ENCODE measurements at regions not wholly inside any gene's neighbourhood (a gene's known extent, or its start where the extent isn't known, plus 50 kb on each side); places are given as distances from the start of the nearest gene placed in this dataset.

DNA sequence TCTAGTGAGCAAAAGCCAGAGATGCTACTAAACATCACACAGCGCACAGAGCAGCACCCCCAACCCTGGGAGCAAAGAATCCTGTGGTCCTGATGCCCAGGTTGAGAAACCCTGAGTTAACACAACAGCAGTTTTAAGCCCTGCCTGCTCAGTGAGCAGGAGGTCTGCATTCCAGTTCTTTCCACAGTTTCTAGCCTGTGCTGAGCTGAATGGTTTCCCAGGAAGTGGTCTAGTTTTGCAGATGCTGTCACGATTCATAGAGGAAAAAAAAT lies 171.1 kb upstream of the PROK2 start:
- Mint-ChIP-seq H3K36me3 (ENCODE audit: low read depth) (no peaks in the 10 kb centered on the region), H3K27ac (no peak overlapping the region), H3K4me3 (no peak overlapping the region), H3K4me1 (peaks cover 22% of the 10 kb centered on the region), H3K9me3 (no peaks in the 10 kb centered on the region), H3K27me3 (ENCODE audit: low read depth, poor library complexity) (peaks cover 11% of the 10 kb centered on the region)
- TF ChIP-seq, protein P1, sequence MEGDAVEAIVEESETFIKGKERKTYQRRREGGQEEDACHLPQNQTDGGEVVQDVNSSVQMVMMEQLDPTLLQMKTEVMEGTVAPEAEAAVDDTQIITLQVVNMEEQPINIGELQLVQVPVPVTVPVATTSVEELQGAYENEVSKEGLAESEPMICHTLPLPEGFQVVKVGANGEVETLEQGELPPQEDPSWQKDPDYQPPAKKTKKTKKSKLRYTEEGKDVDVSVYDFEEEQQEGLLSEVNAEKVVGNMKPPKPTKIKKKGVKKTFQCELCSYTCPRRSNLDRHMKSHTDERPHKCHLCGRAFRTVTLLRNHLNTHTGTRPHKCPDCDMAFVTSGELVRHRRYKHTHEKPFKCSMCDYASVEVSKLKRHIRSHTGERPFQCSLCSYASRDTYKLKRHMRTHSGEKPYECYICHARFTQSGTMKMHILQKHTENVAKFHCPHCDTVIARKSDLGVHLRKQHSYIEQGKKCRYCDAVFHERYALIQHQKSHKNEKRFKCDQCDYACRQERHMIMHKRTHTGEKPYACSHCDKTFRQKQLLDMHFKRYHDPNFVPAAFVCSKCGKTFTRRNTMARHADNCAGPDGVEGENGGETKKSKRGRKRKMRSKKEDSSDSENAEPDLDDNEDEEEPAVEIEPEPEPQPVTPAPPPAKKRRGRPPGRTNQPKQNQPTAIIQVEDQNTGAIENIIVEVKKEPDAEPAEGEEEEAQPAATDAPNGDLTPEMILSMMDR (IDR thresholded peaks at IDR 0.05) = no peak
- DNase-seq = no peak

DNA sequence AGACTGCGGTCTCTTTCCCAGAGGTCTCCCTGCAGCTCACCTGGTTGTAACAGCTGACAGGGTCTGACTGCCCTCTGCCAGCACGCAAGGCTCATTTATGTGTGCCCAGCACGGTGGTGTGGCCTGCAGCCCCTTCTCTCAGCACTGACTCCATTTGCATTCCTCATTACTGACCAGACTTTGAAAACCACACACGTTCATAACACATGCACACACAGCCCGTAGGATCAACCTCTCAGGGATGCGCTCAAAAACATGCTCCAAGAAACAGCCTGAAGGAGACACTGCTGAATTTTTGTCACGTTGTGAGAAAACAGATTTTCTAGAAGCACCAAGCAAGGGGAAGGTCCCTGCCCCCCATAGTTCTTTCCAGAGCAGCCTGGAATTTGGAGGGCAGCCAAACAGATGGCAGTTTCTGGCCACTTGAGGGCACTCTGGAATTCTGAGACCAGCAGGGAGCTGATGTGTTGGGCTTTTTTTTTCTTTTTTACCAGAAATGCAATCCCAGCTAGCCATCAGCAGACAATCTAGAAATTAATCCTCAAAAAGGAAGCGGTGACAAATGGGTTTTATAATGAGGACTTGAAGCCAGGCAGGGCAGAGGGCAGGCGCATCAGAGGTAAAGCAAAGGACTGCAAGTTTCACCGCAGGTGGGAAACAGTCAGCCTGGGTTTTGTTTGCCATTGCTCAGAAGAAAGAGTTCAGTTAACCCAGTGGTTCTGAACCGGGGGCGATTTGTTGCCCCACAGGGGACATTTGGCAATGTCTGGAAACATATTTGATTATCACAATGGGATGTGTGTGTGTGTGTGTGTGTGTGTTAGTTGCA lies 170.5 kb upstream of the PROK2 start:
- peaks cover 10% of the 10 kb centered on the region for H3K27me3 Mint-ChIP-seq (ENCODE audit: low read depth, poor library complexity)
- DNase-seq = peak; percentile 61
- no peak overlapping the region for H3K4me3 Mint-ChIP-seq
- peaks cover 26% of the 10 kb centered on the region for H3K4me1 Mint-ChIP-seq
- H3K27ac Mint-ChIP-seq = no peak overlapping the region
- TF ChIP-seq, protein P1 (IDR thresholded peaks at IDR 0.05) = peak; percentile 68
- no peaks in the 10 kb centered on the region for H3K36me3 Mint-ChIP-seq (ENCODE audit: low read depth)
- H3K9me3 Mint-ChIP-seq = no peaks in the 10 kb centered on the region

DNA sequence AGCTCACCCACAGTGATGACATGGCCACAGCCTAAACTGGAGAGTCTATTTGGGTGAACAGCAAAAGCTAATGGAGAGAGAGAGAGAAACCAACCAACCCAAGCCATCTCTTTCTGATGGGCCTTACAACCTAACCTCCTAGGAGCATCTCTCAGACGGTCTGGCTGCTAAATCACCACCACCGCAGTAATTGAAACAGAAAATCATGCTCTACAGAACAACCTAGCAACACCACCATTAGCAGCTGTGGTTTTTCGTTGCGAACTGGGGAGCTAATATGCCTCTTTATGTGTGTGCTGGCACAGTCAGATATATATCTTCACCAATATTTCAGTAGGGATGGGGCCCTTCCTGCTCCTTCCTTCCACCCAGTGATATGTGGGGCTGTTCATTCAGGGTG lies 166.9 kb upstream of the PROK2 start:
- TF ChIP-seq, protein P1 (IDR thresholded peaks at IDR 0.05) = no peak
- Mint-ChIP-seq H3K36me3 (ENCODE audit: low read depth) (no peaks in the 10 kb centered on the region), H3K4me3 (no peak overlapping the region), H3K27ac (no peak overlapping the region), H3K27me3 (ENCODE audit: low read depth, poor library complexity) (peaks cover 15% of the 10 kb centered on the region), H3K9me3 (no peaks in the 10 kb centered on the region), H3K4me1 (peaks cover 37% of the 10 kb centered on the region)
- DNase-seq = no peak

DNA sequence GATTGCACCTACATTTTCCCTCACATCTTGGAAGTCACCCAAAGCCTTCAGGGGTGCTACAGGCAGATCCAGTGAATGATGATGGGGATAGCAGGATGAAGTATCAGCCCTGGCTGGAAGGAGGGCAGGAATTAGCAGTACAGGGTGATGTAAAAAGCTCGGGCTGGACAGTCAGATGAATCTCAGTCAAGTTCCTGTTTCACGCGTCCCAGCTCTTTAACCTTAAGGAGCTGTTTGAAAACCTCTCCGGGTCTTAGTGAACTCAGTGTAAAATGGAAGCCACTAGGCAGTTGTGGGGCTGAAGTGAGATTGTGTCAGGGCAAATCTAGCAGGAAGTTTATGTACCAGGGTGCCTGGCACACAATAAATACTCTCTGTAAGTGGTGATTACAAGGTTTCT lies 166.4 kb upstream of the PROK2 start:
- H3K36me3 Mint-ChIP-seq (ENCODE audit: low read depth) = no peaks in the 10 kb centered on the region
- H3K4me1 Mint-ChIP-seq = peaks cover 37% of the 10 kb centered on the region
- DNase-seq = no peak
- H3K27ac Mint-ChIP-seq = no peak overlapping the region
- H3K9me3 Mint-ChIP-seq = no peaks in the 10 kb centered on the region
- peaks cover 18% of the 10 kb centered on the region for H3K27me3 Mint-ChIP-seq (ENCODE audit: low read depth, poor library complexity)
- H3K4me3 Mint-ChIP-seq = no peak overlapping the region
- TF ChIP-seq, protein P1 (IDR thresholded peaks at IDR 0.05) = no peak

DNA sequence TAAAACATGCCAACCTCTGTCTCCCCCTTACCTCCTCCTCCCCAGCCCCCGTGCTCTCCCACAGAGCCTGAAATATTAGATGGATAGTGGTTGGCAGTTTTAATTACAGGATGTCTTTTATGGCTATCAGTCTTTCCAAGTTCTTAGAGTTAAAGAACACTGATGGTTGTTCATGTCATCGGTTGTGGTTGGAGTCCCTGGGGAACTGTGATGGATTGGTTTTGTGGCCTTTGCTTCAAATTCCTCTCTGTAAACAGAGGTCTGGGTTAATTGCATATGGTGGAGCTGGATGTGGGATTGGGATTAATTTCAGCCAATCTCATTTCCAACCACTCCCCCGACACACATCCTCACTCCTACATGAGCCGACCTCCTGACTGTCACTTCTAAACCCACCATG lies 164.5 kb upstream of the PROK2 start:
- TF ChIP-seq, protein P1 (IDR thresholded peaks at IDR 0.05) = no peak

DNA sequence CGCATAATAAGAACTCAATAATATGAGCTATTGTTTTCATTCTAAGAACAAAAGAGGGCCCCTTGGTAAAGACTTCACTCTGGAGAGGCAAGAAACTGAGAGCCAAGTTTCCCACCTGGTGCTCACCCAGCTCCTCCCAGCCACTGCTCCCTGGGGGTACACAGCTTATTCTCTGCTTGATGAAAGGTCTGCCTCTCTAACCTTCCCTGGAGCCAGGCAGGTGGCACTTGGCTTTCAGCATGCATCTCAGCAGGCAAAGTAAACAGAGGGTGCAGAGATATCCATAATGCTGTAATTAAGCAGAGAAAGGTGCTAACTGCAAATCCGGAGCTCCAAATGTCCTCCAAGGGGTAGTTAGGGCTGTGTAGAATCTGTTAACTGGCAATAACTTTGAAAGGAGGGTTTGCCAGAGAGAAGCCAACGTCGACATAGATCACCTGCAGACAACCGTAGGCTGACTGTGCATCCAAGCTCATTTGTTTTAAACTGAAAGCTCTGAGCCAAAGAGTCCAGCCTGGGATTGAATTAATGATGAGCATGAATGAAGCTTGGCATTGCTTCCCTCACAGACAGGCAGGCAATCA lies 159.6 kb upstream of the PROK2 start:
- H3K9me3 Mint-ChIP-seq = no peaks in the 10 kb centered on the region
- H3K4me1 Mint-ChIP-seq = peaks cover 26% of the 10 kb centered on the region
- no peak overlapping the region for H3K4me3 Mint-ChIP-seq
- H3K27me3 Mint-ChIP-seq (ENCODE audit: low read depth, poor library complexity) = peaks cover 36% of the 10 kb centered on the region
- no peaks in the 10 kb centered on the region for H3K36me3 Mint-ChIP-seq (ENCODE audit: low read depth)
- DNase-seq = no peak
- TF ChIP-seq, protein P1 (IDR thresholded peaks at IDR 0.05) = no peak
- no peak overlapping the region for H3K27ac Mint-ChIP-seq

More for the DNA sequence above, 164.5 kb upstream of the PROK2 start:
- H3K36me3 Mint-ChIP-seq (ENCODE audit: low read depth) = no peaks in the 10 kb centered on the region
- peak overlapping the region; percentile 4 for H3K4me3 Mint-ChIP-seq
- H3K27ac Mint-ChIP-seq = no peak overlapping the region
- peak; percentile 44 for DNase-seq
- H3K4me1 Mint-ChIP-seq = peaks cover 27% of the 10 kb centered on the region
- no peaks in the 10 kb centered on the region for H3K9me3 Mint-ChIP-seq
- H3K27me3 Mint-ChIP-seq (ENCODE audit: low read depth, poor library complexity) = peaks cover 31% of the 10 kb centered on the region
